ENCODE measurements at regions not wholly inside any gene's neighbourhood (a gene's known extent, or its start where the extent isn't known, plus 50 kb on each side); places are given as distances from the start of the nearest gene placed in this dataset.

DNA sequence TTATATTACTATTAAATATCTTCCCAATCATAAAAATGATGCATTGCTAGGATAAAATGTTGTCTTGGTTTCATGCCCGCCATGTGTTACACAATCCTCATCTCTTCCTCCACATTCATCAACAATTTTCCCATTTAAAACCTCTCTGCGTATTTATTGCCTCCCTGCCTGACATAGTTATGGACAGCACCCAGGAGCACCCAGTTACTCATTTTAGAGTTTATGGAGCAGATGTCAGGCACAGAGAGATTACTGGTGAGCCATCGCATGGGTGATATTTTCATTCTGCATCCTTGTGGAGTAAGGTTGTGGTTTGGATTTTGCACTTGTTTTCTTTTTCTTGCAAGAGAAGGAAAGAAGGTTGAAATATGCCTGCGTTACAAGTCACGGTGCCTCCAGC is 116.7 kb upstream of the NPAS2 start:
- no peaks in the 10 kb centered on the region for H3K36me3 Mint-ChIP-seq (ENCODE audit: low read depth)
- H3K4me3 Mint-ChIP-seq = no peak overlapping the region
- H3K4me1 Mint-ChIP-seq (ENCODE audit: low read depth) = peaks cover 6% of the 10 kb centered on the region
- intact Hi-C loops (cut with micrococcal nuclease) = no loop called here
- ATAC-seq = no peak
- CTCF ChIA-PET = no interaction called here
- no peak overlapping the region for H3K27ac Mint-ChIP-seq
- POLR2A ChIA-PET = no interaction called here
- no peak for DNase-seq
- TF ChIP-seq, protein P1, sequence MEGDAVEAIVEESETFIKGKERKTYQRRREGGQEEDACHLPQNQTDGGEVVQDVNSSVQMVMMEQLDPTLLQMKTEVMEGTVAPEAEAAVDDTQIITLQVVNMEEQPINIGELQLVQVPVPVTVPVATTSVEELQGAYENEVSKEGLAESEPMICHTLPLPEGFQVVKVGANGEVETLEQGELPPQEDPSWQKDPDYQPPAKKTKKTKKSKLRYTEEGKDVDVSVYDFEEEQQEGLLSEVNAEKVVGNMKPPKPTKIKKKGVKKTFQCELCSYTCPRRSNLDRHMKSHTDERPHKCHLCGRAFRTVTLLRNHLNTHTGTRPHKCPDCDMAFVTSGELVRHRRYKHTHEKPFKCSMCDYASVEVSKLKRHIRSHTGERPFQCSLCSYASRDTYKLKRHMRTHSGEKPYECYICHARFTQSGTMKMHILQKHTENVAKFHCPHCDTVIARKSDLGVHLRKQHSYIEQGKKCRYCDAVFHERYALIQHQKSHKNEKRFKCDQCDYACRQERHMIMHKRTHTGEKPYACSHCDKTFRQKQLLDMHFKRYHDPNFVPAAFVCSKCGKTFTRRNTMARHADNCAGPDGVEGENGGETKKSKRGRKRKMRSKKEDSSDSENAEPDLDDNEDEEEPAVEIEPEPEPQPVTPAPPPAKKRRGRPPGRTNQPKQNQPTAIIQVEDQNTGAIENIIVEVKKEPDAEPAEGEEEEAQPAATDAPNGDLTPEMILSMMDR (IDR thresholded peaks at IDR 0.05) = no peak
- no peaks in the 10 kb centered on the region for H3K27me3 Mint-ChIP-seq
- H3K9me3 Mint-ChIP-seq = peaks cover 2% of the 10 kb centered on the region

DNA sequence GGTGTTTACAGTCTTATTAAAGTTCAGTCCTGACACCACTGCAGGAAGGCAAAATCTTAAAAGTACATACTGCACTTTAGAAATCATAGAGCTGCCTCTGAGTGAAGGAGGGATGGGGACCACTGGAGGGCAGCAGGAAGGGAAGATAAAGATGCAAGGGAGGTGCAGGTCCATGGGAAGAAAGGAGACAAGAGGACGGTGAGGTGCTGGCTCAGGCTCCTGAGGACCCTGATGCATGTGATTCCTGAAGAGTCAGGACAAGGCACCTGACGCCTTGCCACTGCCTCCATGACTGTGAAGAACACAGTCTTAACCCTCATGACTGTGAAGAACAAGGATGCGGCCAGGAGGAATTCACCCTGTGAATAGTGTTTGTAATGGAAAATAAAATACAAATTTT is 116.2 kb upstream of the NPAS2 start:
- Mint-ChIP-seq H3K4me3 (no peak overlapping the region), H3K36me3 (ENCODE audit: low read depth) (no peaks in the 10 kb centered on the region), H3K27ac (no peak overlapping the region), H3K9me3 (no peaks in the 10 kb centered on the region), H3K27me3 (no peaks in the 10 kb centered on the region), H3K4me1 (ENCODE audit: low read depth) (peaks cover 6% of the 10 kb centered on the region)
- DNase-seq (no peak), ATAC-seq (no peak)
- intact Hi-C loops (cut with micrococcal nuclease) = no loop called here
- TF ChIP-seq, protein P1 (IDR thresholded peaks at IDR 0.05) = no peak
- ChIA-PET POLR2A (interaction anchor here (1.6 kb wide), 1 partner anchor 159 kb away, joined by 3 read pairs; no protein-coding TSS in a partner anchor), CTCF (no interaction called here)

DNA sequence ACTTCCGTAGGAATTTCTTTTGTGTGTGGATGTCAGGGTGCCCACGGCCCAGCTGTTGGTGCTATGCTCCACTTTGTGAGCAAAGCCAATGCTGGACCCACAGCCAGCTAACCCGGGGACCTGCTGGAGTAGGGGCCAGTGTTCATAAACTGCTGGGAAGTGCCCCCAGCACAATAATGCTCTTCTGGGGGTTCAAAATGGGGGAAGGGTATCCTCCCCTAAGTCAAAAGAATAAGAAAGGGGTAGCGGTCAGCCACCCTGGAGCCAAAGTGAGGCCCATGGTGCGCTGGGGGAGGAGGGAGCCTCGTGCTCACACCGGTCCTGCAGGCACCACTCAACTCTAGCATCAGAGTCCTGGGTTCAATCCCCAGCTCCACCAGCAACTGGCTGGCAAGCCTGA is 115.8 kb upstream of the NPAS2 start:
- Mint-ChIP-seq H3K27me3 (no peaks in the 10 kb centered on the region), H3K36me3 (ENCODE audit: low read depth) (no peaks in the 10 kb centered on the region), H3K4me3 (no peak overlapping the region), H3K4me1 (ENCODE audit: low read depth) (peaks cover 6% of the 10 kb centered on the region), H3K27ac (no peak overlapping the region), H3K9me3 (no peaks in the 10 kb centered on the region)
- CTCF ChIA-PET = no interaction called here
- TF ChIP-seq, protein P1 (IDR thresholded peaks at IDR 0.05) = no peak
- intact Hi-C loops (cut with micrococcal nuclease) = no loop called here
- ATAC-seq (no peak), DNase-seq (no peak)
- POLR2A ChIA-PET = interaction anchor here (1.6 kb wide), 1 partner anchor 159 kb away, joined by 3 read pairs; no protein-coding TSS in a partner anchor

DNA sequence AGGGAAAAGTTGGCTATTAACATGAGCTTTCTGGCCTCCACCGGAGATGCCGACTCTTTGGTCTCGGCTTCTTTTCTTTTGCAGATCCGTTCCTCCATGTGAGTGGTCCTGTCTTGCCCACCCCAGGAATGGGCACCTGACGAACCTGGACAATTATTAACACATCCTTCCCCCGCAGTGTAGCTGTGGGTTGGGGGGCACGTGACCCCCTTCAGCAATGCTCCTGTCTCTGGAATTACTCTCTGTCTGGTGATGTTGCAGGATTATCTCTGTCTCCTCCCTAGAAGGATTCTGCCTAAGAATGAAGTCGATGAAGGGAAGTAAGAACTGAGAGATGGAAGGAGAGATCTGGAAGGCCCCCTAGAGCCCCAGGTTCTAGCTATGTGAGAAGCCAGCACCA is 115.2 kb upstream of the NPAS2 start:
- intact Hi-C loops (cut with micrococcal nuclease) = no loop called here
- H3K4me3 Mint-ChIP-seq = no peak overlapping the region
- ChIA-PET CTCF (no interaction called here), POLR2A (interaction anchor here (1.6 kb wide), 1 partner anchor 158 kb away, joined by 3 read pairs; no protein-coding TSS in a partner anchor)
- H3K27me3 Mint-ChIP-seq = no peaks in the 10 kb centered on the region
- H3K4me1 Mint-ChIP-seq (ENCODE audit: low read depth) = peaks cover 6% of the 10 kb centered on the region
- H3K9me3 Mint-ChIP-seq = no peaks in the 10 kb centered on the region
- ATAC-seq (no peak), DNase-seq (no peak)
- no peaks in the 10 kb centered on the region for H3K36me3 Mint-ChIP-seq (ENCODE audit: low read depth)
- TF ChIP-seq, protein P1 (IDR thresholded peaks at IDR 0.05) = no peak
- H3K27ac Mint-ChIP-seq = no peak overlapping the region

DNA sequence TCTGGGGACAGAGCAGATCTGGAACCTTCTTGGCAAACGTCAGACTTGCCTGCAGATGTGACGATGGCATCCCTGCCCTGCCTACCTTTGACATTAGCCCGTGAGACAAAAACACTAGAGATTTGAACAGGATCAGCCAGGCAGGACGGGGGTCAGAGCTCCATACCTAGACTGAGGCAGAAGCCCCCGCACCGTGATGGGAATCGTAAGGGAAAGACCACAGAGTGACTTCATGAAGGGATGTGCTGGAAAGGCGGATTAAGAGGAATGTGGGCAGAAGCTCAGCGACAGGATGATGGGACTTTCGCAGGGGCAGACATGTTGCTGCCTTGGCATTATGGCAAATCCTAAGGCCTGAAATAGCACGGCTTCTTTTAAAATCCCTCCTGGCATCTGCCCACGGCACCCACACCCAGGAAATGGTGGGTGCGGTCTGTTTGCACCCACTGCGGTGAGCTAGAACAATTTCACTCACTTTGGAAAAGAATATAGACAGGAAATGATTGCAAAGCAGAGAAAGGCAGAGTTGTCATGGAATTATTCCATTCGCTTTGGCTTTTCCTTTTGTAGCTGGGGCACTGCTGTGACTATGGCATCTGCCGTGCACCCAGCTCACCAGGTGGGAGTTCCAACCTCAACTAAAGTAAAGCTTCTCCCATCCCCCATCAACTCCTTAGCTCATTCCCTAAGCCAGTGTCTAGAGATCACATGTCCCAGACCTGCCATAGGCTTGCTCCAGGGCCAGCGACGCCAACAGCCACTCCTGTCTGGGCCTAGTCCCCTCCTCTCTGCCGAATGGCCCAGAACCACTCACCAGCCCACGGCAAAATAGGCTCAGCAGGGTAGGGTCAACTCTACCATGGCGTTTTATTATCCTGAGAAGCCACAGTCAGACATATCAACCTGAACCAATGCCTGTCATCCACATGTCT is 112.7 kb upstream of the NPAS2 start:
- Mint-ChIP-seq H3K4me1 (ENCODE audit: low read depth) (peaks cover 6% of the 10 kb centered on the region), H3K27ac (no peak overlapping the region), H3K36me3 (ENCODE audit: low read depth) (no peaks in the 10 kb centered on the region), H3K27me3 (no peaks in the 10 kb centered on the region), H3K9me3 (no peaks in the 10 kb centered on the region), H3K4me3 (no peak overlapping the region)
- intact Hi-C loops (cut with micrococcal nuclease) = no loop called here
- TF ChIP-seq, protein P1 (IDR thresholded peaks at IDR 0.05) = no peak
- ChIA-PET CTCF (no interaction called here), POLR2A (no interaction called here)
- ATAC-seq (no peak), DNase-seq (no peak)

All from activated CD8-positive, alpha-beta T cell treated with anti-CD3 and anti-CD28 coated beads for 36 hours (primary cell).